HL-60/S4 treated with retinoic acid at 250 ng/mL for 4 days and 3 days (cell line): ENCODE measurements at regions not wholly inside any gene's neighbourhood (a gene's known extent, or its start where the extent isn't known, plus 50 kb on each side); places are given as distances from the start of the nearest gene placed in this dataset.
"Not testable (repeated sequence)": the region's sequence is repeated elsewhere in the genome, so short reads cannot be mapped to it uniquely, and the experiment has no call there.

Experiments used
- in situ Hi-C: fragments of 300-500 bp; cut with MboI; formaldehyde crosslinking; loops from 2 replicates; pipeline ENCODE4 v1.7.0; 2022; ENCODE audit warnings: low sequenced_read_pairs

DNA sequence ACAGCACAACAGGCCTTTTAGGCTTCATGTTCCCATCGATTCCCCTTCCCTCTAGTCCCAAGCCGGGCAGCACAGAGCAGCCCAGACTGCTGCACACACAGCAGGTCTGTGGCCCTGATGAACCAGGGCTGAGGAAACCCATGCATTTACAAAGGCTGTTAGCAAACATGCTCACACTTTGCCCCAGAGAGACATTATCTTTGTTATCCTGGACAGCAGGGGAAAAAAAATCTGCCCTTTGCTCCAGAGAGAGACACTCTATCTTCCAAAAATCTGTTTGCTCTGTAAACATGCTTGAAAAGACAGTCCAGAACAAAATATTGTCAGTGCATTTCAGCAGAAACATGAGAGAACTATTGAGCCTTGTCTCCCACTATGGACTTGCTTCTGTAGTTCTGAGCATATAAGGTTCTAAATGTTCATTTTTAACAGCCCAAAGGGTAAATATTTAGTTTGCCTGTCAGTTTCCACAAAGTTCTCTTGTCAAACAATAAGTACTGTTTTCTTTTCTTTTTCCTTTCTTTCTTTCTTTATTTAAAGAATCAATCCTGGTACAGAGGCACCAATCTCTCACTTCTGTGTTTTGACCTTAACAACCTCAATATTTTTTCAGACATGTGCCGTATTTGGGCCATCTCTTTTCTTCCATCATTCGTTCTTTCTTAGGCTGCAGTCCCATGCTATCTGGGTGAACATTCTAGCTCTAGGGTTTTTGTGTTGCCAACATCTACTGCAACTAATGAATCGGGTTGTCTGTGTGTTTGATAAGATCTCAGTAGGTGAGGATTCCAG lies 468.0 kb downstream of the EPM2A start:
- in situ Hi-C loops, result no loop called here

DNA sequence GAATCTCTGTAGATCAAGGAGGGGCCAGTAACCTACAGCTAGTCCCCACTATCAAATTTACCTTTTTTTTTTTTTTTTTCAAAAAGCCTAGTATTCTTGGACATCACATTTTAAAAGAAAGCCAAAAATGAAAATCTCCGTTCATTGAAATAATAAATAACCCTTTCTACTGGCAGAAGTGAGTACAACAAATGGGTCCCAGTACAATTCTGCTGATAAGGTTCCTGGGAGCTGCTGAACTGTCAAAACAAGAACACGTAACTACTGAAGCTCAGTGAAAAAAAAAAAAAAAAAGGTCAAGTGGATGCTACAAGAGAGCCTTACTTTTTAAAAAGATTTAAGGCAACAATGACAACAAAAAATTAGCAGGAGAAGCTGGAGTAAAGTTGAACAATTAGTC lies 464.9 kb downstream of the EPM2A start:
- in situ Hi-C loops, result no loop called here

DNA sequence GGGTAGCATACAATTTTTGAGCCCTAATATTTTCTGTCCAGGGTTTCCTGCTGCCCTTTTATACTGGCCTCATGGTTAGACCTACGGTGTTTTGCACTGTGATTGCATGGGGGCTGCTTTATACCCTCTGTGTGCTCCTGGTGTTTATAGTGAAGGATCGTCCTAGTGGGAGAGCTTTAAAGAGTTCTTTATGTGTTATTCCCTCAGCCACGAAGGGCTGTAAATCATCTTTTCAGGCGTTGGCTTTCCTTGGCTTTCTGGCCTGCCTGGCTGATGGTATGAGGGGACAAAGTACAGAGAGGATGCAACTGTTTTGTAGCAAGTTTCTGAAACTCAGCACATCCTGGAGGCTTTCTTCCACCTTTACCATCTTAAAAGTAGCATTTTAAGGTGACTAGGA lies 464.3 kb downstream of the EPM2A start:
- in situ Hi-C loops, result no loop called here

DNA sequence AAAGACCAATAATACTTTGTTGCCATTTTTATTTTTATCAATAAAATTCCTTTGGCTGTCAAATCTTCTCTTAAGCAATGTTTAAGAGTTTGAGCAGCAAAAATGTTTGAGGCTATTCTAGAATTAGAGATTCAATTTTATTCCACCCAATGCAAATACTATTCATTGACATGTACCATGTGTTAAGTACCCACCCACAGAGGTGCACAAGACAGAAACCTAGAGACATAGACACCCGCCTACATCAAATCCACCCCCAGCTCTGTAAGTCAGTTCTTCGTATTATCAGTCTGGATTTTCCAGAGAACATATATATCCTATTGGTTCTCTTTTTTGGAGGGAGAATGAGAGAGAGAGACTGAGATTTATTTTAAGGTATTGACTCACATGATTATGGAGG lies 463.7 kb downstream of the EPM2A start:
- in situ Hi-C loops, result no loop called here

DNA sequence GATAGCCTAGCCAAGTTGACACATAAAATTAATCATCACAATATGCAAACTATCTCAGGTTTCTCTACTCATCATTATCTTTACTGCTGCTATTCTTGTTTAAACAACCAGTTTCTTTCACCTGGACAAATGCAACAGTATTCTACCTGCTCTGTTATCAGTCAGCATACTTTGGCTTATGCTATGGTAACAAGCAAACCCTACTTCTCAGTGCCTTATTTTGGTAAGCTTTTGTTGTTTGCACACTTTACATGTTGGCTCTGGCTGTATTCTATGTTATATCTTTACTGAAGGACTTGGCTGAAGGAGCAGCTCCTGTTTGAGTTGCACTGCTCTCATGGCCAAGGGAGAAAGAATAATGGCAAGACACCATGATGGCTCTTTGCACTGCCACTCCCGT lies 463.1 kb downstream of the EPM2A start:
- in situ Hi-C loops, result no loop called here

DNA sequence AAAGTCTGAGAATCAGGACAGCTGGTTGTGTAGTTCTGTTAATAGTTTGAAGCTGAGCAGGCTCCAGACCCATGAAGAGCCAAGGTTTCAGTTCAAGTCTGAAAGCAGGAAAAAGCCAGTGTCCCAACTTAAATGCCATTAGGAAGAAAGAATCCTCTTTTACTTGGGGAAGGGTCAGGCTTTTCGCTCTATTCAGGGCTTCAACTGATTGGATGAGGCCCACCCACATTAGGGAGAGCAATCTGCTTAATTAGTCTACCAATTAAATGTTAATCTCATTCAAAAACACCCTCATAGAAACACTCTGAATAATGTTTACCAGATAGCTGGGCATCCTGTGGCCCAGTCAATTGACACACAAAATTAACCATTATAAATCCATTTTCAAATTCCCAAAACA lies 462.2 kb downstream of the EPM2A start:
- in situ Hi-C loops, result no loop called here

DNA sequence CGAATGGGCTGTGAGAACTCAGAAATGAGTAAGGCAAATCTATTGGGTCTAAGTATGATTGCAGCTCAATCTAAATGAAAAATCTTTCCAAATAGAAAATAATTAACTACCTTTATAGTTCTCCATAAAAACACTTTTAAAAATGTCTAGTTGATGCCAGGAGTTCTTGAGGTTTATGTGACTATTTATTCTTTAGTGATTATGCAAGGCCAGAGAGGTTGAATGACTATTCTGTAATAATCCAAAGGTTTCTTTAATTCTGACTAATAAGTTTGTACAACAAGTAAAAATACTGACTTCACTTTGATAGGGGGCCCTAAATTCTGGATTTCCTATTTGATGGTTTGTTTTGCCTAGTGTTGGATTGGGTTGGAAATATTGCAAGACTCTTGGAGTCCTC lies 461.2 kb downstream of the EPM2A start:
- in situ Hi-C loops, result no loop called here

DNA sequence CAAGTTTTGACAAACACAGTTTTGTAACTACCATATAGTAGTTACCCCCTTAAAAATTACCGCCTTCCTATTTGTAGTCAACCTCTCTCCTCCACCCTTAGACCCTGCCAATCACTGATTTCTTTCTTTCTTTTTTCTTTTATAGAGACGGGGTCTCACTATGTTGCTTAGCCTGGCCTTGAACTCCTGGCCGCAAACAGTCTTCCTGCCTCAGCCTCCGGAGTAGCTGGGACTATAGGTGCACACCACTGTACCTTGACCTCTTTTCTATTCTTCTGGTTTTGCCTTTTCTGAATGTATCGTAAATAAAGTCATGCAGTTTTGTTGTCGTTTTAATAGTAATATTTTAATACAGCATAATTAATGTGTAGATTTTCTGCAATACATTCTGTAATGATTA lies 460.3 kb downstream of the EPM2A start:
- in situ Hi-C loops, result no loop called here

DNA sequence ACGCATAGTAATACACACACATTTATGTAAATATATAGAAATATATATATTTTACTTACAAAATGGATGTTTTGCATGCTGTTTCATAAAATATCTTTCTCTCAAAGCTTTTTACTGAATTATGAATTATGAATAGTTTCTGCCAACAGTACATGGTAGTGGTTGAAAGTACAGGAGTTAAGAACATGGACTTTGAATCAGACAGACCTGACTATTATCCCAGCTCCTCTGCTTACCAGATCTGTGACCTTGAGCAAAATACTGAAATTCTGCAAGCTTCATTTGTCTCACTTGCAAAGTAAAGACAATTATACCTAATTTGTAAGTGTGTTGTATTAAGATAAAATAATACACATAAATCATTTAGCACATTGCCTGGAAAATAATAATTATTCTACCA lies 459.5 kb downstream of the EPM2A start:
- in situ Hi-C loops, result no loop called here

DNA sequence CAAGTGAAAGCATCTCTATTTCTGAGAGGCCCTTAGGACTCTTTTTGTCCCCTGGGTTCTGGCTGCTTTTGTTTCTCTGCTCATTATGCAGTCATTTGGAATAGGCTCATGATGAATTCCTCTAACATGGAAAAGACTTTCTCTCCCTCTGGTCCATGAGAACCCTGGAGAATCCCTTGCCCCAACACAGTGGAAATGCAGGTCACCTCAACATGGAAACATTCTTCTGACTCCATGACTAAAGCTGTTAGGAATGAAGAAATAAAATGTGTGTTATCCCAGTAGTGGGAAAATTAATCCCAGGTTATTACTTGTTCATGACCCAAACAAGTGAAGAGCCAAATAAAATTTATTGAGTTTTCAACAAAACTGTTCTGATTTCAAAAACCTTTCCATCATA lies 458.6 kb downstream of the EPM2A start:
- in situ Hi-C loops, result no loop called here

DNA sequence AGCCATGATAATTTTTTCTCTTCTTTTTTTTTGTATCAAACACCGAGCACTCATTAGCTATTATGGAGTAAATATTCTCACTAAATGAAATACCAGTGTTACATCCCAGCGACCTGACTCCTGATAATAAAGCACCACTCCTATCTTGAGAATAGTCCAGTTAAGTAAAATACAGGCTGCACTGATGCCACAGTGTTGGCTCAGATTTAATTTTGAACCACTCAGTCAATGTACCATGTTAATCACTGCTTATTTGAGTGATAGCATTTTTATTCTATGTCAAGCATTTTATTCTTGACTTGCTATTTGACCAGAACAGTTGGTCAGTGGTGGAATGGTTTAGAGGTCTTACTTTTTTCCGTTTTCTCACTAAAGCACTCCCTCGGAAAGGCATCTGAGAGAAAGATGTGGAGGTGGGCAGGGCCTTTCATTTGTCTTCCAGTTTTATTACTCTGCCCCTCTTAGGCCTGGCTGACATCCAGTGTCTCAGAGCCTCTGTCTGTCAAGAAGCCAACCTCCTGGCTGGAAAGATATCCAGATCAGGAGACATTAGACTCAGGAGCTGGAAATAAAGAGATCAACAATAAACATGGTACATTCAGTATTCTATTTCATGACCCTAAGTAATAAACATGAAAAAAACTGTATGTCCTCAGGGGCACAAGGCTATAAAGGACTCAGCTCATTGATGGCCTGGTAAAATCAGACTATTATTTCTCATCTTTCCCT lies 457.8 kb downstream of the EPM2A start:
- in situ Hi-C loops, result no loop called here

DNA sequence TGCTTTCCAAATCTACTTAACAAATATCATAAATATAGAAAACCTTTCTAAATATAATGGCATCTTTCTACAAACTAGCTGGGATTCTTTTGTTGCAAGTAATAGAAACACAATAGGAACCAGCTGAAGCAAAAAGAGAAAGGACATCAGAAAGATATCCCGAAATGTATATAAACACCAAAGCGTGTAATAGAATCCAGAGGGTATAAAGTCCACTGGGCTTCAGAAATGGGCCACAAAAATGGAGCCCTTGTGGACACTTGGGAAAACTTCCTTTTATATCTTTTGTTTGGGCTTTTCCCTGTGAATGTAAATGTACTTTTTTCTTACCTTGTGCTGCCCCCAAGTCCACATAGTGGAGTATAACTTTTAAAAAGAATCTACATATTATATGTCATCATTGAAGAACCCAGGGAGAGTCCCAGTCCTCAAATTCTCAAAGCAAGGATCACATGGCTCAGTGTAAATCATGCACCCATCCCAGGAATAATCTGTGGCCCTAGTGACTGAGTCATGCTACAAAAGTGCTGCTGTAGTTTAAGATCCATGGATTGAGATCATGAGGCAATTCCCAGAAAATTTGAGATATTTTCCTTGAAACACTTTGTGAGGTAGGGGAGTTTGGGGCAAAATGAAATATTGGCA lies 457.0 kb downstream of the EPM2A start:
- in situ Hi-C loops, result no loop called here

DNA sequence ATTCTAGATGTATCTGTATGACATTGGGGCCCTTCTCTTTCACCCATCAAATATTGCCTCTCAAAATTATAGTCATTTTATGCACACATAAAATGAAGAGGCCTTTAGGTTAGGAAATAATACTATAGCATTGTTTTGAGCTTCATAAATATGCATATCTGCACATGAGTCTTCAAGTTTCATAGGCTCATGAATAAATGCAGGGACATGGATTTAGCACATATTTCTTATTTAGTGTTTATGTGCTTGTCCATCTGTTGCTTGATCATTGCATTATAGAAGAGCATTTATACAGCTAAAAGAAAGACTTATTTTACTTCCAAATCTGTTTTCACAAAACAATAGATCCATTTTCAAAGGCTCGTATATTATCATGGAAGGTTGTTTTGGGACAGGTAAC lies 455.8 kb downstream of the EPM2A start:
- in situ Hi-C loops, result no loop called here

DNA sequence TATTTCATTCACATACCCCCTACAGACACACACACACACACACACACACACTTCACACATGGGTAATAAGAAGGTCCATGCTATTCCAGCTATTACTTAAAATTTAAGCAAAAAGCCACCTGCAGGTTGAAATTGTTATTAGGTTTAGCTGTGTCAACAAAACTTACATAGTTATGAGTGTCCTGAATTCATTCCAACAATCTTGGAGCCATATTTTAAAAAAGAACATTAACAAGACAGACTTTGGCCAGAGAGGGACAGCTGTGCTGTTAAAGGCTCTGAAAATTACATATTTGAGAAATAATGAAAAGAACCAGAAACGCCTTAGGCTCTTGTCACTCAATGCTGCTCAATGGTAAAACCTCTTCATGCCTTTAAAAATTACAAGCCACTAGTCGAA lies 455.3 kb downstream of the EPM2A start:
- in situ Hi-C loops, result no loop called here

DNA sequence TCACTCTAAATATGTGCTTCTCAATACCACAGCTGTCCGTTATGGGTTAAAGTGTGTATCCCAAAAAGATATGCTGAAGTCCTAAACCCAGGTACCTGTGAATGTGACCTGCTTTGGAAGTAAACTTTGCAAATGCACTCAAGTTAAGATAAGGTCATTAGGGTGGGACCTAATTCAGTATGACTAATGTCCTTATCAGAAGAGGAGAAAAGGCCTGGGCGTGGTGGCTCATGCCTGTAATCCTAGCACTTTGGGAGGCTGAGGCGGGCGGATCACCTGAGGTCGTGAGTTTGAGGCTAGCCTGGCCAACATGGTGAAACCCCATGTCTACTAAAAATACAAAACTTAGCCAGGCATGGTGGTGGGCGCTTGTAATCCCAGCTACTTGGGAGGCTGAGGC lies 452.1 kb downstream of the EPM2A start:
- in situ Hi-C loops, result not testable (repeated sequence)

DNA sequence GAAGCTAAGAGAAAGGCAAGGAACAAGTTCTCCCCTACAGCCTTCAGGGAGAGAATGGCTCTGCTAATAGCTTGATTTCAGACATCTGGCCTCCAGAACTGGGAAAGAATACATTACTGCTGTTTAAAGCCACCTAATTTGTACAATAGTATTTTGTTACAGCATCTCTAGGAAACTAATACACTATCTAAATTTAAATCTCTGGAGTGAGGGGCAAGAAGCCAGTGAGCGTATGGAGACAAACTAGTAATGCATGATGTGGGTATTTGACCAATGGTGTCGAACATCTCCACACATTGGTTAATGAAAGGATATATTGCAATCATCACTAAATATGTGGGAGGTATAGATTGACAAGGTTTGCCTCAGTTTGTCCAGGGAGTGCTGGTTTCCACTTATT lies 451.5 kb downstream of the EPM2A start:
- in situ Hi-C loops, result no loop called here

DNA sequence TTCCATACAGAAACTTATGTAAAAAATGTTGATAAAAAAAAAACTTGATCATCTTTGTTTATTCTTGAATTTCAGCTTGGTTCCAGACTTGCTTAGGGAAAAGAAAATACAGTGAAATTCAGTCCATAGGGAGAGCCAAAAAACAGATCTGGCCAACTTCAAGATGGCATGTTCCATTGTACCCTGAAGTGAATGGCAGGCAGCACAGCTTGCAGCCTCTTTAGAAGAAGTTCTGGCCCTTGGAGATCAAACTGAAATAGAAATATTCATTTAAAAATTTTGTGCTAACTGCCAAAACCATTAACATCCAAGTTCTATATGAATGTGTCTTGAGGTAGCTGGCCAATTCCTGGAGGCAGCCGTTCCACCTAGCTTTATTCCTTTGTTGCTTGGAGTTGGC lies 448.4 kb downstream of the EPM2A start:
- in situ Hi-C loops, result no loop called here

DNA sequence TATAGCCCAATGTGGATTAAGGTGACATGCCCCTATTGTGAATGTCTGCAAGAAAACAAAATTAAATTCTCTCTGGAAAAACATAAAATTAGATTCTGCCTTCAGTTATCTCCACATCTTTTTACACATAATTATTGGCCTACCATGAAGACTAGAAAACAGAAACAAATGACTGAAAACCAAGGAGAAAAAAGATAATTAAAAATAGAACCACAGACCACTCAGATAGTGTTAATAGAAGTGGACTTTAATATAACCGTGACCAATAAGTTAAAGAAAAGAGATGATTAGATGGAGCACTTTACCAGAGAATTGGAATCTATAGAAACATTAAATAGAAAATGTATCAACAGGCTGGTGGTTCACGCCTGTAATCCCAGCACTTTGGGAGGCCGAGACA lies 445.7 kb downstream of the EPM2A start:
- in situ Hi-C loops, result no loop called here

DNA sequence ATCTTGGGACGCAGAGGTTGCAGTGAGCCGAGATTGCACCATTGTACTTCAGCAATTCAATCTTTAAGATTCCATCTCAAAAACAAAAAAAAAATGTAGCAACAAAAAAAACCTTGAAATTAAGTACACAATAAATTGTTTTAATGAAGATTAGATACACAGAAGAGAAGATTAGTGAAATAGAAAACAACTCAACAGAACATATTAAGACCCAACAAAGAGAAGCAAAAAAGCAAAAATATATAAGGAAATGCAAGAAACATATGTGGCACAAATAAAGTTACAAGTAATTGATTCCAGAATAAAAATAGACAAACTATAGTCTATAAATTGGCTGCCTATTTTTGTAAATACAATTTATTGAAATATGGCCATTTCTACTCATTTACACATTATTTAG lies 445.2 kb downstream of the EPM2A start:
- in situ Hi-C loops, result no loop called here

DNA sequence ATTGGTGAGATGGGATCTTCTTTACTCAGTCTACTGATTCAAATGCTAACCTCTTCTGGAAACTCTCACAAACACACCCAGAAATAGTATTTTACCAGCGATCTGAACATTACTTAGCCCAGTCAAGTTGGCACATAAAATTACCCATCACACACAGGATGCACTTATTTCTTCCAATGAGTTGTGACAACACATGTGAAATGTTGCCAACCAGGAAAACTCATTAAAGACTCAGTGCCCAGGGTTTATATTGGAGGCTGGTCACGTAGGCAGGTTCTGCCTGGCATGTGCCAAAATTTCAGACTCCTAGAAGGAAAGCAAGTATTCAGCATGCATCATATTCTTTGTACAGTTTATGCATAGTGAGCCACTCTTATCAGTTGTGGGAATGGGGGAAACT lies 443.3 kb downstream of the EPM2A start:
- in situ Hi-C loops, result no loop called here

DNA sequence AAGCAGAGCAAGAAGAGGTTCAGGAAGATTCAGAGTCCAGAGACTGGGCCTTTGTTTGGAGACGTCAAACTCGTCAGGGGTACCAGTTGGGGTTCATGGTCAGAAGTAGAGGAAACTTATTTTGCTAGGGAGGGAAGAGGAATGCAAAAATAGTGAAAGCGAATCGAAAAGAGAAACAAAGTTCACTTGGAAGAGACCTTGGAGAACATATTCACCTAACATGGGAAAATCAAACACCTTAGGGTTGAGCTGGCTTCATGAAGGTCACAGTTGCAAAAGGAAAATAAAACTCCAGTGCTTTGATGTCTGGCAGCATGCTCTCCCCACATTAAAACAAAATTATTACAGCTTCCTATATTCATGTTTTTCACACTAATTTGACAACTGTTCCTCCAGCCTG lies 440.4 kb downstream of the EPM2A start:
- in situ Hi-C loops, result no loop called here

DNA sequence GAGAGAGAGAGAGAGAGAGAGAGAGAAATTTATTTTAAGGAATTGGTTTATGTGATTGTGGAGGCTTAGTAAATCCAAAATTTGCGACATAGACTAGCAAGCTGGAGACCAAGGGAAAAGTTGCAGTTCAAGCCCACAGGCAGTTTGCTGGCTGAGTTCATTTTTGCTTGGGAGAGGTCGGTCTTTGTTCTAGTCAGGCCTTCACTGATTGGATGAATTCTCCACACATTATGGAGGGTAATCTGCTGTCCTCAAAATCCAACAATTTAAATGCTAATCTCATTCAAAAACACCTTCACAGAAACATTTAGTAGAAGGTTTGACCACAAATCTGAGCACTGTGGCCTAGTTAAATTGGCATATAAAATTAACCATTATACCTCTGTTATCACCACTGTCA lies 439.6 kb downstream of the EPM2A start:
- in situ Hi-C loops, result no loop called here
